Esophagus muscularis mucosa (tissue), 3 donors: ENCODE measurements at regions not wholly inside any gene's neighbourhood (a gene's known extent, or its start where the extent isn't known, plus 50 kb on each side); places are given as distances from the start of the nearest gene placed in this dataset.

ENCODE experiments used
- EP300 ChIP-seq: sonication (generic); formaldehyde crosslinking; IDR thresholded peaks from one replicate; pipeline ENCODE4 v1.6.1; 2017; ENCODE audit warnings: antibody characterized with exemption
- TF ChIP-seq, protein P1 (sequence below), 3 experiments: fragments of 200-600 bp in 2 of 3; fragments of 450-650 bp in 1 of 3; sonication (generic) in 2 of 3; IDR thresholded peaks; one replicate each; pipeline ENCODE4 v1.5.1; 2017 to 2019; ENCODE audit warnings: antibody characterized with exemption in 3 of 3, mild to moderate bottlenecking in 2 of 3, moderate library complexity in 1 of 3

DNA sequence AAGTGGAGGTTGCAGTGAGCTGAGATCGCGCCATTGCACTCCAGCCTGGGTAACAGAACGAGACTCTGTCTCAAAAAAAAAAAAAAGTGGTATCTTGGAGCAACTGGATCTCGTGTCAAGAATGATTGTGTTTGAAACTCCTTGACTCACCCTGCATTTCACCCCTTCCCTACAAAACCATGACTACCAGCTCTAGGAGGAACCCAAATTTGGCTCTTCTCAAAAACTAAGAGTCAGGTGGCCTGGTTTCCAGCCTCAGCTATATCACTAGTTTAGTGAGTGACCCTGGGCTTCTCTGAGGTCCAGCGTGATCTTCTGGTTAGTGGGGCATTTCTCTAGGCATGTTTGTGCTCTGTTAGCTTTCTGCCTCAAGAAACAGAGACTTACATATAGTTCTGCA, 222.1 kb downstream of the FAM43A start:
- no peak for TF ChIP-seq EP300
- TF ChIP-seq, protein P1, sequence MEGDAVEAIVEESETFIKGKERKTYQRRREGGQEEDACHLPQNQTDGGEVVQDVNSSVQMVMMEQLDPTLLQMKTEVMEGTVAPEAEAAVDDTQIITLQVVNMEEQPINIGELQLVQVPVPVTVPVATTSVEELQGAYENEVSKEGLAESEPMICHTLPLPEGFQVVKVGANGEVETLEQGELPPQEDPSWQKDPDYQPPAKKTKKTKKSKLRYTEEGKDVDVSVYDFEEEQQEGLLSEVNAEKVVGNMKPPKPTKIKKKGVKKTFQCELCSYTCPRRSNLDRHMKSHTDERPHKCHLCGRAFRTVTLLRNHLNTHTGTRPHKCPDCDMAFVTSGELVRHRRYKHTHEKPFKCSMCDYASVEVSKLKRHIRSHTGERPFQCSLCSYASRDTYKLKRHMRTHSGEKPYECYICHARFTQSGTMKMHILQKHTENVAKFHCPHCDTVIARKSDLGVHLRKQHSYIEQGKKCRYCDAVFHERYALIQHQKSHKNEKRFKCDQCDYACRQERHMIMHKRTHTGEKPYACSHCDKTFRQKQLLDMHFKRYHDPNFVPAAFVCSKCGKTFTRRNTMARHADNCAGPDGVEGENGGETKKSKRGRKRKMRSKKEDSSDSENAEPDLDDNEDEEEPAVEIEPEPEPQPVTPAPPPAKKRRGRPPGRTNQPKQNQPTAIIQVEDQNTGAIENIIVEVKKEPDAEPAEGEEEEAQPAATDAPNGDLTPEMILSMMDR (IDR thresholded peaks at IDR 0.05): no peak
